Body of pancreas (tissue), 4 donors: ENCODE measurements at regions not wholly inside any gene's neighbourhood (a gene's known extent, or its start where the extent isn't known, plus 50 kb on each side); places are given as distances from the start of the nearest gene placed in this dataset.

Source experiments
- ATAC-seq: fragments of 150-250 bp; one replicate; pipeline ENCODE4 v1.9.1; 2016
- DNase-seq, 4 donors: peaks; one replicate each; pipeline ENCODE4 v3.0.0-alpha.2; 2019
- H3K27ac ChIP-seq, 4 donors: fragments of 200-600 bp; sonication (generic); 1 replicate in 3 of 4; 2 replicates in 1 of 4; pipeline versions ENCODE4 v1.5.1 to v1.6.1; 2016 to 2019; ENCODE audit warnings: mild to moderate bottlenecking in 1 of 4, mixed read lengths in 1 of 4, moderate library complexity in 1 of 4
- H3K27me3 ChIP-seq, 2 donors: fragments of 200-600 bp; sonication (generic); one replicate each; pipeline ENCODE4 v1.6.0; 2016; ENCODE audit warnings: mild to moderate bottlenecking in 1 of 2
- H3K36me3 ChIP-seq, 2 donors: fragments of 200-600 bp; sonication (generic); replicated peaks in 1 of 2; 2 replicates each; pipeline ENCODE4 v1.5.1; 2016; ENCODE audit warnings: low read depth in 2 of 2; ENCODE audit not compliant: insufficient read depth in 1 of 2
- H3K4me1 ChIP-seq: fragments of 200-600 bp; sonication (generic); one replicate; pipeline ENCODE4 v1.6.0; 2016
- H3K4me3 ChIP-seq, 2 donors: fragments of 200-600 bp; sonication (generic); 1 replicate in 1 of 2; 2 replicates in 1 of 2; pipeline ENCODE4 v1.5.1; 2016 to 2019
- H3K9me3 ChIP-seq, 3 donors: fragments of 200-600 bp; sonication (generic); 1 replicate in 2 of 3; 2 replicates in 1 of 3; pipeline ENCODE4 v1.5.1; 2016
- CTCF ChIP-seq, 7 experiments: fragments of 450-650 bp in 4 of 7; fragments of 200-600 bp in 3 of 7; sonication (generic) in 3 of 7; IDR thresholded peaks; one replicate each; pipeline ENCODE4 v1.5.1; 2016 to 2019; ENCODE audit warnings: antibody characterized with exemption in 7 of 7
- POLR2A ChIP-seq, 3 donors: fragments of 450-650 bp; IDR thresholded peaks; one replicate each; pipeline ENCODE4 v1.6.1; 2016; ENCODE audit warnings: antibody characterized with exemption in 3 of 3, mild to moderate bottlenecking in 2 of 3
- WGBS, 2 donors: methylation state at CpG; one replicate each; pipeline ENCODE4 v1.1.5; 2017; 5-methylcytosine and 5-hydroxymethylcytosine counted together
- intact Hi-C: fragments of 100-400 bp; cut with DNase I; formaldehyde crosslinking; loops from one replicate; pipeline ENCODE4 v1.15.1; 2023

DNA sequence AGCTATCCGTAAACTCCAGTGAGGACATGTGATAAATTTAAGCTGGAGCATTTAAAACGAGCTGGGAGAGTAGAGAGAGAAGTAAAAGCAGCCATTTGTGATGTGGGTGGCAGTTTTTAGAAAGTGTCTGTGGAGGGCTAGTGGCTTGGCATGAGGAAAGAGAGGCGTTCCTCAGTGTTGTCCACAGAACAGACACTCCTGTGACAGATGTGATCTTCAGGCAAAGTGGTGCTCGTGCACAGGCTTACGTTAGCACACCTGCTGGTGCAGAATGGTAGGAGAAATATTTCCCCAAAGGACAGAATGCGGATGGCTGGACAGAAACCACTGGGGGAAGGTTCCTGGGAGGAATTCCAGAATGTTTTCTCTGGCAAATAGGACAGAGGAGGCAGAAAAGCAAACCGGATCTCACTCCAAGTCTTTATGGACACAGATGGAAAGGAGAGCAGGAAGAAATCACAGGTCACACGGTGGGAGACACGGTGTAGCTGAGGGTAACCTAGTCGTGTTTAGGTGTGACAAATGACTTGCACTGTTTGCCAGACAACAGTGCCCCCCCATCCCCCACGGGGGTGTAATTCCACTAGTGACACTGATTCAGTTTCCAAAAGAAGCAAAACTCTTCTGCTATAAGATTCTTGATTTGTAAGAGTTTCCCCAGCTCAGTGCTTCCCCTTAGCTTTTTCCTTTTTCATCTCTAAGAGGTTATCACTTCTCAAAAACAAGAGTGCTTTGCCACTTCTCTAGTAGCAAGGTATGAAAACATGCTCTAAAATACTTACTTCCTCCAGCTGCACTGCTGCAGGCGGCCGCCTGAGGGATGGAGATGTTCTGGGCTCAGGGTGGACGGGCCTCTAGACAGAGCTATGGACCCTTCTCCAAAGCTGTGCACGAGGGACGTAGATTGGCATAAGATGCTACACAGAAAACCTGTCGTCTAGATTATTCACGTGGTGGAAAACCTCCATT is 293.2 kb downstream of the QKI start:
- Histone ChIP-seq H3K36me3 (no peaks in the 10 kb centered on the region), H3K27ac (no peak overlapping the region), H3K4me1 (peaks cover 4% of the 10 kb centered on the region), H3K9me3 (no peaks in the 10 kb centered on the region), H3K4me3 (no peak overlapping the region), H3K27me3 (no peaks in the 10 kb centered on the region)
- TF ChIP-seq POLR2A (IDR thresholded peaks at IDR 0.05), result no peak
- TF ChIP-seq CTCF (IDR thresholded peaks at IDR 0.05), result no peak
- WGBS, 2 donors, result 37 to 46% methylated on average over 18 of the region's 18 CpGs
- ATAC-seq, result no peak
- DNase-seq, result no peak
- intact Hi-C loops, result no loop called here

- DNase-seq (no peak), ATAC-seq (no peak)
- Histone ChIP-seq H3K4me1 (peaks cover 4% of the 10 kb centered on the region), H3K27ac (no peak overlapping the region), H3K27me3 (no peaks in the 10 kb centered on the region), H3K9me3 (no peaks in the 10 kb centered on the region), H3K36me3 (no peaks in the 10 kb centered on the region), H3K4me3 (no peak overlapping the region)
- TF ChIP-seq CTCF (IDR thresholded peaks at IDR 0.05), result no peak
- no peak for TF ChIP-seq POLR2A (IDR thresholded peaks at IDR 0.05)
- intact Hi-C loops, result no loop called here
- 80% methylated on average over 6 of the region's 6 CpGs for WGBS, 2 donors
Measured at GRCh38 chr6:163706500-163707087, 292.1 kb downstream of the QKI start.

DNA sequence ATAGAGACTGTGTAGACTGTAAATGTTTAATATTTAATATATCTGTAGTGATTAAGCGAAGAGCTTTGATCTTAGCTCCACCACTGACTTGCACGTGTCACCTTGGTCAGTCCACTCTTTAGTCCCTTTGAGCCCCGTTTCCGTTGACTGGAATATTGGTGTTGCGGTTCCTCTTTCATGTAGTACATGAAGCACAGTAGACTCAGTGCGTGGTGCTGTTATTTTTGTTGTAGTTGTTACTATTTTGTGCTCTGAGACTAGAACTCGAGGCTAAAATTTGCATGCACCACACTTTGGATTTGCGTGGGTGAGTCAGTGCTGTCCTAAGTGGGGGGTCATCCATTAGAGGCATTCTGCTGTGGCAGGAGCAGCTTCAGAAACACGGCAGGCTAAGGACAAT is 291.4 kb downstream of the QKI start:
- no peaks in the 10 kb centered on the region for H3K9me3 ChIP-seq
- no peak overlapping the region for H3K27ac ChIP-seq
- WGBS, 2 donors, result 72 to 79% methylated on average over 9 of the region's 9 CpGs
- intact Hi-C loops, result no loop called here
- no peak overlapping the region for H3K4me3 ChIP-seq
- H3K27me3 ChIP-seq, result no peaks in the 10 kb centered on the region
- no peak for ATAC-seq
- DNase-seq, result no peak
- H3K36me3 ChIP-seq, result no peaks in the 10 kb centered on the region
- TF ChIP-seq CTCF (IDR thresholded peaks at IDR 0.05) (no peak), POLR2A (IDR thresholded peaks at IDR 0.05) (no peak)
- peaks cover 2% of the 10 kb centered on the region for H3K4me1 ChIP-seq

- intact Hi-C loops, result no loop called here
- TF ChIP-seq CTCF (IDR thresholded peaks at IDR 0.05) (no peak), POLR2A (IDR thresholded peaks at IDR 0.05) (no peak)
- DNase-seq (no peak), ATAC-seq (no peak)
- no peaks in the 10 kb centered on the region for H3K9me3 ChIP-seq
- no peaks in the 10 kb centered on the region for H3K4me1 ChIP-seq
- H3K36me3 ChIP-seq, result no peaks in the 10 kb centered on the region
- no peaks in the 10 kb centered on the region for H3K27me3 ChIP-seq
- H3K4me3 ChIP-seq, result no peak overlapping the region
- H3K27ac ChIP-seq, result no peak overlapping the region
- WGBS, 2 donors, result 70 to 89% methylated on average over 3 of the region's 3 CpGs
Measured at GRCh38 chr6:163702736-163703135, 288.2 kb downstream of the QKI start.
